ENCODE measurements at regions not wholly inside any gene's neighbourhood (a gene's known extent, or its start where the extent isn't known, plus 50 kb on each side); places are given as distances from the start of the nearest gene placed in this dataset.

GRCh38 chr3:156770699-156771414 lies 55.3 kb upstream of the LEKR1 start:
- ChIA-PET CTCF (no interaction called here), POLR2A (no interaction called here)
- Mint-ChIP-seq H3K27me3 (ENCODE audit: insufficient read depth, unreplicated experiment) (no peaks in the 10 kb centered on the region), H3K4me1 (ENCODE audit: low read depth, unreplicated experiment) (no peaks in the 10 kb centered on the region), H3K27ac (ENCODE audit: unreplicated experiment) (no peak overlapping the region), H3K4me3 (ENCODE audit: unreplicated experiment) (no peak overlapping the region), H3K36me3 (ENCODE audit: insufficient read depth, unreplicated experiment) (no peaks in the 10 kb centered on the region), H3K9me3 (ENCODE audit: unreplicated experiment) (no peaks in the 10 kb centered on the region)
- H3K9me3 ChIP-seq = no peaks in the 10 kb centered on the region
- H3K4me1 ChIP-seq = no peaks in the 10 kb centered on the region
- H3K4me3 ChIP-seq (ENCODE audit: low read depth, low read length) = no peak overlapping the region
- no peaks in the 10 kb centered on the region for H3K27me3 ChIP-seq (replicated peaks; ENCODE audit: control insufficient read depth, insufficient read depth, low read length)
- intact Hi-C loops (cut with micrococcal nuclease; ENCODE audit: unreplicated experiment) = no loop called here
- no peaks in the 10 kb centered on the region for H3K36me3 ChIP-seq (ENCODE audit: control insufficient read depth, insufficient read depth, low read length)
- no peak for TF ChIP-seq CTCF (IDR thresholded peaks at IDR 0.05; ENCODE audit: insufficient read depth in 1 of 2, low read depth in 1 of 2, low read length in 1 of 2, severe bottlenecking in 1 of 2, unreplicated experiment in 1 of 2)
- no peak for DNase-seq
- BruUV-seq (replicated peaks) = no TSS peak

GRCh38 chr3:156772588-156773206 lies 53.5 kb upstream of the LEKR1 start:
- no peak for TF ChIP-seq CTCF (IDR thresholded peaks at IDR 0.05; ENCODE audit: insufficient read depth in 1 of 2, low read depth in 1 of 2, low read length in 1 of 2, severe bottlenecking in 1 of 2, unreplicated experiment in 1 of 2)
- POLR2A ChIA-PET = no interaction called here
- Histone ChIP-seq H3K9me3 (no peaks in the 10 kb centered on the region), H3K36me3 (ENCODE audit: control insufficient read depth, insufficient read depth, low read length) (no peaks in the 10 kb centered on the region), H3K4me1 (no peaks in the 10 kb centered on the region), H3K27me3 (replicated peaks; ENCODE audit: control insufficient read depth, insufficient read depth, low read length) (no peaks in the 10 kb centered on the region), H3K4me3 (ENCODE audit: low read depth, low read length) (no peak overlapping the region)
- Mint-ChIP-seq H3K27ac (ENCODE audit: unreplicated experiment) (no peak overlapping the region), H3K27me3 (ENCODE audit: insufficient read depth, unreplicated experiment) (no peaks in the 10 kb centered on the region), H3K4me1 (ENCODE audit: low read depth, unreplicated experiment) (no peaks in the 10 kb centered on the region), H3K36me3 (ENCODE audit: insufficient read depth, unreplicated experiment) (no peaks in the 10 kb centered on the region), H3K4me3 (ENCODE audit: unreplicated experiment) (no peak overlapping the region), H3K9me3 (ENCODE audit: unreplicated experiment) (no peaks in the 10 kb centered on the region)
- BruUV-seq (replicated peaks) = no TSS peak
- no peak for DNase-seq
- CTCF ChIA-PET = no interaction called here
- intact Hi-C loops (cut with micrococcal nuclease; ENCODE audit: unreplicated experiment) = no loop called here

GRCh38 chr3:156776031-156776430 lies 50.1 kb upstream of the LEKR1 start:
- Mint-ChIP-seq H3K27me3 (ENCODE audit: insufficient read depth, unreplicated experiment) (no peaks in the 10 kb centered on the region), H3K27ac (ENCODE audit: unreplicated experiment) (no peak overlapping the region), H3K36me3 (ENCODE audit: insufficient read depth, unreplicated experiment) (no peaks in the 10 kb centered on the region), H3K9me3 (ENCODE audit: unreplicated experiment) (no peaks in the 10 kb centered on the region), H3K4me1 (ENCODE audit: low read depth, unreplicated experiment) (no peaks in the 10 kb centered on the region), H3K4me3 (ENCODE audit: unreplicated experiment) (no peak overlapping the region)
- no peak for TF ChIP-seq CTCF (IDR thresholded peaks at IDR 0.05; ENCODE audit: insufficient read depth in 1 of 2, low read depth in 1 of 2, low read length in 1 of 2, severe bottlenecking in 1 of 2, unreplicated experiment in 1 of 2)
- Histone ChIP-seq H3K36me3 (ENCODE audit: control insufficient read depth, insufficient read depth, low read length) (no peaks in the 10 kb centered on the region), H3K4me1 (no peaks in the 10 kb centered on the region), H3K27me3 (replicated peaks; ENCODE audit: control insufficient read depth, insufficient read depth, low read length) (no peaks in the 10 kb centered on the region), H3K4me3 (ENCODE audit: low read depth, low read length) (no peak overlapping the region), H3K9me3 (no peaks in the 10 kb centered on the region)
- ChIA-PET CTCF (no interaction called here), POLR2A (no interaction called here)
- intact Hi-C loops (cut with micrococcal nuclease; ENCODE audit: unreplicated experiment) = no loop called here
- BruUV-seq (replicated peaks) = no TSS peak
- no peak for DNase-seq
